ENCODE measurements at regions not wholly inside any gene's neighbourhood (a gene's known extent, or its start where the extent isn't known, plus 50 kb on each side); places are given as distances from the start of the nearest gene placed in this dataset.

- DNase-seq = no peak
Observed at GRCh38 chr11:36928621-36929020, 330.6 kb upstream of the RAG2 start.

- DNase-seq = peak; percentile 29
Observed at GRCh38 chr11:36899800-36900199, 301.8 kb upstream of the RAG2 start.

GRCh38 chr11:36890841-36891240, 292.8 kb upstream of the RAG2 start:
- no peak for DNase-seq

- no peak for DNase-seq
Observed at GRCh38 chr11:36890121-36890679, 292.2 kb upstream of the RAG2 start.

- DNase-seq = no peak
Observed at GRCh38 chr11:36885154-36885553, 287.1 kb upstream of the RAG2 start.

GRCh38 chr11:36878737-36879136, 280.7 kb upstream of the RAG2 start:
- DNase-seq = no peak

- no peak for DNase-seq
Observed at GRCh38 chr11:36877149-36877548, 279.1 kb upstream of the RAG2 start.

- no peak for DNase-seq
Observed at GRCh38 chr11:36876266-36876665, 278.2 kb upstream of the RAG2 start.

- DNase-seq = no peak
Observed at GRCh38 chr11:36874291-36874690, 276.3 kb upstream of the RAG2 start.

GRCh38 chr11:36870361-36870760, 272.3 kb upstream of the RAG2 start:
- no peak for DNase-seq

- no peak for DNase-seq
Observed at GRCh38 chr11:36868380-36868779, 270.3 kb upstream of the RAG2 start.

GRCh38 chr11:36865846-36866245, 267.8 kb upstream of the RAG2 start:
- no peak for DNase-seq

GRCh38 chr11:36854875-36855274, 256.8 kb upstream of the RAG2 start:
- no peak for DNase-seq

- no peak for DNase-seq
Observed at GRCh38 chr11:36848660-36849059, 250.6 kb upstream of the RAG2 start.

GRCh38 chr11:36840378-36840777, 242.3 kb upstream of the RAG2 start:
- DNase-seq = no peak

GRCh38 chr11:36837831-36838437, 239.9 kb upstream of the RAG2 start:
- no peak for DNase-seq

GRCh38 chr11:36825251-36825650, 227.2 kb upstream of the RAG2 start:
- no peak for DNase-seq

- no peak for DNase-seq
Observed at GRCh38 chr11:36824349-36824748, 226.3 kb upstream of the RAG2 start.

GRCh38 chr11:36822829-36823228, 224.8 kb upstream of the RAG2 start:
- no peak for DNase-seq

- DNase-seq = no peak
Observed at GRCh38 chr11:36818410-36818809, 220.4 kb upstream of the RAG2 start.

GRCh38 chr11:36817336-36817965, 219.4 kb upstream of the RAG2 start:
- no peak for DNase-seq

- DNase-seq = no peak
Observed at GRCh38 chr11:36809303-36809702, 211.3 kb upstream of the RAG2 start.

- no peak for DNase-seq
Observed at GRCh38 chr11:36807871-36808270, 209.8 kb upstream of the RAG2 start.

- peak; percentile 28 for DNase-seq
Observed at GRCh38 chr11:36803084-36803483, 205.0 kb upstream of the RAG2 start.
